ENCODE measurements at regions not wholly inside any gene's neighbourhood (a gene's known extent, or its start where the extent isn't known, plus 50 kb on each side); places are given as distances from the start of the nearest gene placed in this dataset.

DNA sequence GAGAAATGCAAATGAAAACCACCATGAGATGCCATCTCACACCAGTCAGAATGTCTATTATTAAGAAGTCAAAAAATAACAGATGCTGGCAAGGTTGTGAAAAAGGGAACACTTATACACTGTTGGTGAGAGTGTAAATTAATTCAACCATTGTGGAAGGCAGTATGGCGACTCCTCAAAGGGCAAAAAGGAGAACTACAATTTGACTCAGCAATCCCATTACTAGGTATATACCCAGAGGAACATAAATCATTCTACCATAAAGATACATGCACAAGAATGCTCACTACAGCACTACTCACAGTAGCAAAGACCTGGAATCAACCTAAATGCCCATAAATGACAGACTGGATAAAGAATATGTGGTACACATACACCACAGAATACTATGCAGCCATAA lies 161.1 kb upstream of the PDGFD start:
- no peak for DNase-seq

DNA sequence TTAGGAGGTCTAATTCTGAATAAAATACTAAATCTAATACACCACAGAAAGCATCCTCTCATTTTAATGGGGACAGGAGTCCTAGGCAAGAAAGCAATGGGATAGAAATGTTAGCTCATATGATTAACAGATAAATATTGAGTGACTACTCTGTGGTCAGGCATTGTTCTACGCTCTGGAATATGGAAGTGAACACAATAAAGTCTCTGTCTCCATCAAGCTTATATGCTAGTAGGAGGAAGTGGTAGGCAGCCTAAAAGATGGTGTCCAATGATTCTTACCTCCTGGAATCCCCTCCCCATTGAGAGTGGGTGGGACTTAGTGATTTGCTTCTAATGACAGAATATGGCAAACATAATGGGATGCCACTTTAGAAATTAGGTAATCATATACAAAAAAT lies 160.3 kb upstream of the PDGFD start:
- DNase-seq = no peak

DNA sequence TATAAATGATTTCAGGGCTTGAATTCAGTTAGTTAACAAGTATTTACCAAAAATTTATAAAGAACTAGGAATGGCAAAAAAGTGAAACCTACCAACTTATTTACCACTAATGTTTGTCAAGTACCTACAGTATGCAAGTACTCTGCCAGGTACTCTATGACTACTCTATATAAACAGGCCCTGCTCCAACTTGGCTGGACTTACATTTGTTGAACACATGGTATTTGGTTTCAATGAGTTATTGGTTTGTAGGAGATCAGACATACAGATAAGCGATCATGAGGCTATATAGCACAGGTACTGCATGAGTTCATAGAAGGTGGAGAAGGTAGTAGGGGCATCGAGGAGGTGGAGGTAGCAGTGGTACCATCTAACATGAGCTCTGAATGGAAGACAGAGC lies 159.9 kb upstream of the PDGFD start:
- no peak for DNase-seq

DNA sequence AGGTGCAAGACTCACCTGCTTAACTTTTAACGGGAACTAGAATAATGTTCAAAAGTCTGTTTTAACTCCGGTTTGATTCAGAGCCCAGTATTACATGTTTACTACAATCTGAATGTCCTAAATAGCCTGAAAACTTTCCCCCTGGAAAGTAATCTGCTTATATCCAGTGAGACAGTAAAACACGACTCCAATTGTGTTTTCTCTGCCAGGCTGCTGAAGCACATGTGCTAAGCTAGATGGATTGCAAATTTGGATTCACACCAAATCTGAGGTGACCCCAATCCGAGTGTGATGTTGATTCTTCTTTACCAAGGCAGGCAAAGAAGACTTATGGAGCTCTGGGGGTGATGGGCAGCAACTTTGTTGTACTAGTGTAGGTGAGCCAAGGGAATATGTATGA lies 158.7 kb upstream of the PDGFD start:
- DNase-seq = no peak

DNA sequence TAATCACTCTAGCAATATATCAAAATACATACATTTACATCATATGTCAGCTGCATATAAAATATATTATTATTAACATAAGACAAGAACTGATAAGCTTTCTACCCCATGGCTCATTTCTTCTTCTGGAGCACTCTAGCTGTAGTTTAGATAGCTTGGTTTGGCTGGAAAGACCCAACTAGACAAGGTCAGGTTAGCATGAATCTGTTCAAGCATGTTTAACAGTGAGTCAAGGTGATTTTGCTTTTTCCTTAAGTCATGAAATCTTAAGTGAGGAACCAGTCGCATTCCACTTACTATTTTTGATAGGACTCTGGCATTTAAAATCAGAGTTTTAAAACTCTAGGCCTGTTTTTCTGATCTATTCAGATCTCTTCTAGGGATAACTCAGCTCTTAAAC lies 157.0 kb upstream of the PDGFD start:
- no peak for DNase-seq

DNA sequence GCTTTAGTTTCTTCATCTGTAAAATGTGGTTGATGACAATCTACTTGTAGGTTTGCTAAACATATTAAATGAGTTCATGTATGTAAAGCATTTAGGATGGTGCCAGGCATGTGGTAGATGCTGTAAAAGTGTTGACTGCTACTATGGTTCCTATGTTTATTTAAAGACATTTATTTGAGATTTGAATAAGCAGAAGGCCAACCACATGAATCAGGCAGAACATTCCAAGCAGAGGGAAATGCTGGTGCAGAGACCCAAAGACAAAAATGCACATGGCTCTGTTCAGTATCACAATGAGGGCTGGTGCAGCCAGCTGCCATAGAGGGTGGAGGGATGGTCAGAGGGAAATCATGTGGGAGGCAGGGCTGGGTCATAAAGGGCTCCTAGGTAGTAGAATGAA lies 156.2 kb upstream of the PDGFD start:
- DNase-seq = no peak

DNA sequence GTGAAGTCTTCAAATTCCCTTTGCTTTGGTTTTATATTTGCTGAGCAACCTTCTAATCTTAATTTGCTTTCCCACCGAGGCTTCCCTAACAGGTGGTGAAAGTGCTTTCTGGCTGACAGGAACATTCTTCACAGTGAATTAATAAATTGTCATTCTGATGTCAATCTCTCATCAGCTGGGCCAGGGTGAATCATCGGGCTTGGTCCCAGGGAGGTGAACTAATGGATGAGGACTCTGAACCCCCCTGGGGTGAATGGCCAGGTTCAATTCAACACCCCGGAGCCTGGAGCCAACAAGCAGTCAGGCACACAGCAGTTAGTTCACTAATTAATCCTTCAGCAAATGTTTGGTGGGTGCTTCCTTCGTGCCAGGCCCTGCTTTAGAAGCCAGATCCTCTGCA lies 155.4 kb upstream of the PDGFD start:
- DNase-seq = no peak

DNA sequence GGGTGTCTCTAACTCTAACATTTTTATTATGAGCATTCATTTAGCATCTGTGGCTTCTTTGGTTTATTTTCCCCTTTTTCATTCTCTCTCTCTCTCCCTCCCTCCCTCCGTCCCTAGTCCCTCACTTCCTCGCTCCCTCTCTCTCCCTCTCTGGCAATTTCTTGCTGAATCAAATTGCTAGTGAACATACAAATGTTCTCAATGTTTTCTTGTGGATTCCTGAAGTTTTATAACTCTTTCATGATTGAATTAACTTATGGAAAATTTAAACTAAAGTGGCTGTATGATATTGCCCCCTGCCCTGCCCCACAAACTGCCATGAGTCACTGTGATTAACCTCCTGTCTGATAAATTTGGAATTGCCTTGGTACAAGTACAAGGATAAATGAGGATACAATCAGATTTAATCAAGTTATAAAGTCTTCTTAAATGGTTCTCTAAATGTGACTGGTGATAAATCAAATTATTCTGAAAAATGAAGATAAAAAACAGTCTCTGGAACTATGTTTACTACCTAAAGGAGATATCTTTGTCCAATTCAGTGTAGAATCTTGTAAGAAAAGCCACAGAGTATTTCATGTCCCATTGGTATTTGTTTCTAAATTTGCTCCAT lies 143.0 kb upstream of the PDGFD start:
- no peak for DNase-seq

DNA sequence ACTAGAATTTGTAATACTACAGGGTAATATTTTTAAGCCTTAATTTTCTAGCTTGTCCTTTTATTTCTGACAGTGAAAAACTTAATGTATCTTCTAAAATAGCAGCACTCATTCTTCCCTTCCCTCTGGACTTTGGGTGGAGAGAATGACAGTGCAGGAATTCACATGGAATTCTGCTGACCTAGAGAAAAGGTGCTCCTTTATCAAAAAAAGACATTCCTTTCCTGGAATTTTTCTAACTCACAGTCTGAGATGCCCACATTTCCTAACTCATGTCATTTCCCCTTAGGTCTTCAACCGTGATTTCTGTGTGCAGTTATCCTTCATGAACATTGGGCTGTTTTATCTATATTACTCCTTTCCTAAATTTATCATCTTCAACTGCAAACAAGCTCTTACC lies 137.8 kb upstream of the PDGFD start:
- DNase-seq = no peak

DNA sequence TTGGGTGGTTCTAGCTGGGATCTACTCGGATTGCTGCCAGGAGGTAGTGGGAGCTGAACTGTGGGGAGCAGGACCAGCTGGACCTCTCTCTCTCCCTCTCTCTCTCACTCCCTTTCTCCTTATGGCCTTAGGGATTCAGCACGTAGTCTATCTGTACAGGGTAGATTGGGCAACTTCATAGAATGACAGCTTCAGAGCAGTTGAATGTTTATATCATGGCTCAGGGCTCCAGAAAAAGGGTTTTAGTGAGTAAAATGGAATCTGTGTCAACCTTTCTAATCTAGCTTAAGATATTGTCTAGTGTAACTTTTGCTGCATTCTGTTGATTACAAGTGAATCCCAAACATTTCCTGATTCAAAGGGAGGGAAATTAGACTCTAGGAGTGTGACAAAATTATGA lies 127.7 kb upstream of the PDGFD start:
- DNase-seq = no peak

DNA sequence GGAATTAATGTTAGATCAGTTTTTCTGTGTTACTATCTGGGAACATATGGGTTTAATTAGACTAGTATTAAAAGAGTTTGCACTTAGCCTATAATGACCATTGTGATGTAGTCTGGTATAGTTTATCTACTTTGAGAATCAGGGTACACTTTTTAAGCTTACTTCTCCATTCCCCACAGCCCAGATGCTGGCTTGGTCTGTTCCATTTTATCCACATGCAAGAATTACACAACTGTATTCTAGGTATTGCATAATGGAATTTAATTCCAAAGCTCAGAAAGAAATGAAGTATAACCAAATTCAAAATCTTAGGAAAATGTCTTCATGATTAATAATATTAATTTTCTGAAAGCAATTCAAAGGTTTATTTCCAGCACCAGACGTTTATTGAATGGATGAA lies 122.2 kb upstream of the PDGFD start:
- DNase-seq = no peak

DNA sequence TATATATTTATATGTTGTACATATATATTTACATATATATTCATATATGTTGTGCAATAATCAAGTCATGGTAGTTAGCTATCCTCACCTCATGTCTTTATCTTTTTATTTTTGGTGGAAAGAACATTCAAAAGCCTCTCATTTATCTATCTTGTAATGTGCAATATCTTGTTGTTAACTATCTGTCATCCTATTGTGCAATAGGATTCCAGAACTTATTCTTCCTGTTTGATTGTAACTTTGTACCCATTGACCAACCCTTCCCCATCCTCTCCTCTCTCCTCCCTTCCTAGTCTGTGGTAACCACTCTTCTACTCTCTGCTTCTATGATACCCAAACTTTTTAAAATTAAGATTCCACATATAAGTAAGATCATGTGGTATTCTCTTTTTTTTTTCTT lies 115.6 kb upstream of the PDGFD start:
- no peak for DNase-seq

DNA sequence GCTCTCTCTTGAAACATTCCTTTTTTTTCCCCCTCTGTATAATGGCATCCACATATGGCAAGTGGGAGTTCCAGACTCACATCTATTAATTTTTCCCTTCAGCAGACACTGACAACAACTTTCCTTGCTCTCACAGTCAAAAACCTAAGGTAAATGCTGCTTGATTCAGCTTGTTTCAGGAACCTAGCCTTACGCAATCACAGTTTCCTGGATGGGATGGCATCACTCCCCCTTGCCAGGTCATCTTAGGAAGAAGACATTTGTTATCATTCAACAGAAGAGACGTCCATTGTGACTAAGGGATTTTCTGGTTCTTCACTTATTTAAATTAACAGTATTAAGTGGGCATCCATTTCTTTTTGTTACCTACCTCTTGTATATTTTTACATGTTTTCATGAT lies 112.0 kb upstream of the PDGFD start:
- no peak for DNase-seq

DNA sequence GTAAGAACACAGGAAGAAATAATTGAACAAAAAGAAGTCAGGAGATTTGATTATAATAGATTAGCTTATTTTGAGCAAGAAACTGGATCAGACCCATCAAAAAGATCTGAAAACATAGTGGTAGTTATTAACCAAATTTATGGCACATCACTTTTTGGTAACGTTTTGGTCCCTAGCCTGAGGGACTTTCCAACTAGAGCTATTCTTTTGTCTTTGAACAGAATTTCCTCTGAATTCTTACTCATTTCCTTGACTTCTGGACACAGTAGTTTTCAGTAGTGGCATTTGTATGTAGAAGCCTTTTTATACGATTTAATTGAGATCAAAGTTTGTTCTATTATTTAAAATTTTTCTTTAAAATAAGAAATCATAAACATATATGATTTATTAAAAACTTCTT lies 96.5 kb upstream of the PDGFD start:
- no peak for DNase-seq

DNA sequence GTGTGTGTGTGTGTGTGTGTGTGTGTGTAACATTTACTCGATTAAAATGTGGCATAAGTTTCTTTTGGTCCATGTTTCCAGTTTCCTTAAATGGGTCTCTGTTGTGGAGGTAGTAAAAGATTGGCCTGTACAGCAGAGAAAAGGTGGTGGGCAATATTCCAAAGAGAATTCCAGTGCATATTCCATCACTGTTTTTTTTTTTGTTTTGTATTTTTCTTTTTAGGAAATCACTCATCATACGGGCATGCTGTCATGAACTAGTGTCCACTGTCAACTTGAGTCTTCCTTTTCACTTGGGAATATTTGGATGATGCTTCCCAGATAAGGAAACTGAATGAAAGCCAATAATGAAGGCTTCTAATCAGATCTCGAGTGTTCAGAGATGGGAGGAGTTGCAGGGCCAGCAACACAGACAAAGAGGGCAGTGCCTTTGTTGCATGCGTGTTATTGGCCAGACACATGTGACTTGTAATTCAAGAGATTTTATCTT lies 95.2 kb upstream of the PDGFD start:
- DNase-seq = no peak

DNA sequence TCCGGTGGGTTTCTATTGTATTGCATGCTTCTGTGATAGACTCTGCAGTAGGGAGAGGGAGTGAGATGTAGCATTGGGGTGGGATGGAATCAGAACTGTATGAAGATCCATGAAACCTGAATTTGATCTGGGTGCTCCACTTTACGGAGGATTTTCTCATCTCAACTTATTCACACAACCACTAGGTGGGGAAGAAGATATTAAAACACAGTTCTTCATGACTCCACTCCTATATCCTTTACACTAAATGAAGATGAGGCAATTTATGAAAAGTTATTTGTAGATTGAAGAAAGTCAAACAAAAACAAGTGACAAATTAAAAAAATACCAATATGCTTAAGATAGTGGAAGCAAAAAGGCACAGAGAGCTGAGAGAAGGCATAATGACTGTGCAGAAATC lies 92.6 kb upstream of the PDGFD start:
- DNase-seq = no peak

DNA sequence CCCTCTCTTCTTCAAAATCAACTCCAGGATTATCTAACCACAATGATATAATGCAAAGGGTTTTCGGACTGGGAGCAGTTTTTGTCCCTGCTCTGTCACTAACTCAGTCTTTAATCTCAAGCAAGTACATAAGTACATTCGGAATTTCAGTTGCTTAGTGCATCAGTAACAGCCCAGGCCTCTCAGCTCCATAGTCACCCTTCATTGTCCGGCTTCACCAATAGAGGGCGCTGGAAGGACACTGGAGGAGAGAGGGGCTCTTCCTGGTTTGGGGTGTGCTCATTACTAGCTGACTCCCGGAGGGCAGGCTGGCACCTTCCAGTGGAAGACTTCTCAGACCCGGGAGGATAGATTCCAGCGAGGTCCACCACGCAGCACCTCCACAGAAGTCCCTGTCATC lies 90.4 kb upstream of the PDGFD start:
- DNase-seq = peak; percentile 17

DNA sequence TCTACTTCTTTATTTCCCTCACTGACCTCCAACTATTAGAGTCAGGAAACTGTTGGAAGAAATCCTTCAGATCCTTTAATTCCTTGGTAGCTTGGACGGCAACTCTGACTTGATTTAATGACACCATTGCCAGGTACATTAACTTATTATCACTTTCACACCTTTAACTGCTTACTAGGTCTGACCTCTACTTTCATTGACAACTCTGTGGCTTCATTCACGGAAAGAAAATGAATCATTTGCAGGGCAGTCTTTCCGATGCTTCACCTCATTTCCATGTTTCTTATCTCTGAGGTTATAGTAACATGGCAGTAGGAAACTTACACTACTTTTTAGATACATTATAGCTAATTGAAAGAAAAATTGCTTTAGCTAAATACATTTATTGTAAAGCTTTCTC lies 82.6 kb upstream of the PDGFD start:
- DNase-seq = no peak

DNA sequence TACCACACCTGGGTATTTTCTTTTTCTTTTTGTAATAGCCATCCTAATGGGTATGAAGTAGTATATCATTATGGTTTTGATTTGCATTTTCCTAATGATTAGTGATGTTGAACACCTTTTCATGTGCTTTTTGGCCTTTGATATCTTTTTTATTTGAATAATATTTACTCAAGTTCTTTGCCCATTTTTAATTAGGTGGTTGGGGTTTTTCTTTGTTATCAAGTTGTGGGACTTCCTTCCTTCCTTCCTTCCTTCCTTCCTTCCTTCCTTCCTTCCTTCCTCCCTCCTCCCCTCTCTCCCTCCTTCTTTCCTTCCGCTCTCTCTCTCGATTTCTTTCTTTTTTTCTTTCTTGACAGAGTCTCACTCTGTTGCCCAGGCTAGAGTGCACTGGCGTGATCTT lies 75.0 kb upstream of the PDGFD start:
- no peak for DNase-seq

DNA sequence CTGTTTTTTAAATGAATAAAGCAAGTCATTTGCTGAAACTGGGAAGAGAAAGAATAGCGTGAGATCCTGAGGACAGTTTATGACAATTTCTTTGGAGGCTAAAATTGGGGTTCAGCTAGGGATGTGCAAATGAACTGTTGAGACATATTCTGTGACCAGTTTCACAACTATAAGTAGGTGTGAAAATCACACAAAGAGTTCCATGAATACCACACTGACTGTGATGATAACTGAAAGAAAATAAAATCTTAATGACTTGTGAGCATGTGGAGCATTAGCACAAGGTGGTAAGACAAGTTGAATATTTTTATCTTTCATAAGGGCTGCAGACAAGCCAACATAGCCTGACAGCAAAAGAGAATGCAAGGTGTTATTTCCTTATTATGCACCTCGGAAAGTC lies 61.1 kb upstream of the PDGFD start:
- DNase-seq = no peak

DNA sequence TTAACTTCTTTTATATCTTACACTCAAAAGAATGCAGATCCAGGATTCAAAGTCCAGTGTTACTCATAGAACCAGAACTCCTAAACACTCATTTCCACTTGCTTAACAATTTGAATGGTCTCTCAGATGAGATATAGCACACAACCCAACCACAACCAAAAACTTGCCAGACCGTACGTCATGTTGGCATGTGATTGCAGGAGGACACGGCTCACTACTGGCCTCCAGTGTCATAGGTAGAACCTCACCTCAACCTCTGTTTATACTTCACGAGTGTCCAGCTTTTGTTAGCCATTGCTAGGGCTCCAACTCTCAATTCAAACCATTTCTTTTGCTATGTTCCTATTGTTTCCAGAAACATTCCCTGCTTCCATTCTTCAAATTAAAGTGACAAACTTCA lies 58.5 kb upstream of the PDGFD start:
- DNase-seq = no peak

DNA sequence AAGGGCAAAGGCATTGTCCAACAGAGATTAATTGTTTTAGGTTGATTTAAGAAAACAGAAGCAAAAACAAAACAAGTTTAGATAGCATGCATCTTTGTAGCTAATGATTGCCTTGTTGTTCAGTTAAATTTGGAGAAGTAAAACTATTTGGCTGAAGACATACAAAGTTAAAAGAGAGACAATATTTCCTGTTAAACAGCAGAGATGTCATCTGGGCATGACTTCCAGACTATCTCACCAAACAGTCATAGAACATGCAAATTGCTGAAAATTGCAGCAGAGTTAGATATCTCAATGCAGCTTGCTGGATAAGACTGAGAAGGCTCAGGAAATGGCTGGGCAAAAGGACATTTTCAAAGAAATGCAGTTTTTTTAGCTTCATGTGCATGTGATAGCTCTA lies 57.5 kb upstream of the PDGFD start:
- no peak for DNase-seq

DNA sequence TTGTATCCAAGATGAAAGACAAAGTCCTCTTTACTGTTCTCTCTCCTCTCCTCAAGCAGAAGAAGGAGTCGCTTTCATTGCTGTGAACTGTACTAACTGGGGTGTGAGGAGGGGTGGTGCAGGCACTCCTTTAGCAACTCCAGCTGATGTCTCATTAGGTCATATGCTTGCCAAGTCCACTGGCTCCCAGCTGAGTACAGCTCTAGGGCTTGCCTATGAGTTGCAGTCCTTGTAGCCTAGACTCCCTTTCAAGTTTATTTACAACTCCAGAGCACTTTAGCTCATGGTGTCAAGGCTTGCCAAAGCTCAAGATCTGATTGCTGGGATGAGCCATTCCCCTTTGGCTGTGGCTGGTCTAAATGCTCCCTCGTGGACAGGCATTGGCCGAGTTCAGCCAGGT lies 55.1 kb upstream of the PDGFD start:
- peak; percentile 32 for DNase-seq

DNA sequence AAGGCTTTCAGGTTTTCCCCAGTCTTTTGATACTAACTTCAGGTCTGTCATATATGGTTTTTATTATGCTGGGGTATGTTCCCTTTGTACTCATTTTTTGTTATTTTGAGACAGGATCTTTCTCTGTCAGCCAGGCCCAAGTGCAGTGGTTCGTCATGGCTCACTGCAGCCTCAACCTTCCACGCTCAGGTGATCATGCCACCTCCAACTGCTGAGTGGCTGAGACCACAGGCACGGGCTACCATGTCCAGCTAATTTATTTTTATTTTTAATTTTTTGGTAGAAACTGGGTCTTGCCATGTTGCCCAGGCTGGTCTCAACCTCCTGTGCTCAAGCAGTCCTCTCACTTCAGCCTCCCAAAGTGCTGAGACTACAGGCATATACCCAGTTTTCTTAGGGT lies 50.6 kb upstream of the PDGFD start:
- no peak for DNase-seq
